LNCaP clone FGC (cell line): ENCODE measurements at regions not wholly inside any gene's neighbourhood (a gene's known extent, or its start where the extent isn't known, plus 50 kb on each side); places are given as distances from the start of the nearest gene placed in this dataset.

Source experiments
- DNase-seq: peaks from one replicate; pipeline ENCODE4 v3.0.0-alpha.2; 2011; ENCODE audit warnings: low read depth
- H3K4me3 ChIP-seq: 2 replicates; pipeline ENCODE4 v1.5.1; 2011; ENCODE audit warnings: mild to moderate bottlenecking, low read depth, low read length, control low read depth
- CTCF ChIP-seq: IDR thresholded peaks from 2 replicates; pipeline ENCODE4 v1.5.1; 2012; ENCODE audit warnings: mild to moderate bottlenecking; ENCODE audit not compliant: control insufficient read depth, insufficient read depth; ENCODE audit errors: extremely low read depth

GRCh38 chr2:239559417-239560261 lies 158.8 kb upstream of the HDAC4 start:
- DNase-seq = no peak
- TF ChIP-seq CTCF = no peak
- no peak overlapping the region for H3K4me3 ChIP-seq

GRCh38 chr2:239558661-239559060 lies 157.8 kb upstream of the HDAC4 start:
- TF ChIP-seq CTCF = no peak
- DNase-seq = no peak
- no peak overlapping the region for H3K4me3 ChIP-seq

GRCh38 chr2:239557516-239557915 lies 156.7 kb upstream of the HDAC4 start:
- TF ChIP-seq CTCF = no peak
- H3K4me3 ChIP-seq = no peak overlapping the region
- no peak for DNase-seq

DNA sequence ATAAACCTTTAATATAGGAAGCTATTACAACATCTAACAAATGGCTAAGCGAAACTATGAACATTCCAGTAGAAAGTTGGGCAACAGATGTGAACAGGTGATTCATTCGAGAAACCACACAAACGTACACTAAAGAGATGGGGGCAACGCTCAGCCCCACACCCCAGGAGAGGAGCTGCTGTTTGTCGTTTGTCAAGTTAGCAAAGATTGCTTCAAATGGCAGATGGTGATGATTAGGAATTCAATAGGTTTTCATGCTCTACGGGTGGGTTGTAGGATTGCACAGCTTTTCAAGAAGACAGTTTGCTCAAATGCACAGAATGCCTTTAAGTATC lies 154.7 kb upstream of the HDAC4 start:
- TF ChIP-seq CTCF = no peak
- H3K4me3 ChIP-seq = no peak overlapping the region
- DNase-seq = no peak

- H3K4me3 ChIP-seq = no peak overlapping the region
- DNase-seq = no peak
- no peak for TF ChIP-seq CTCF
Observed at GRCh38 chr2:239554766-239555570, 154.1 kb upstream of the HDAC4 start.

DNA sequence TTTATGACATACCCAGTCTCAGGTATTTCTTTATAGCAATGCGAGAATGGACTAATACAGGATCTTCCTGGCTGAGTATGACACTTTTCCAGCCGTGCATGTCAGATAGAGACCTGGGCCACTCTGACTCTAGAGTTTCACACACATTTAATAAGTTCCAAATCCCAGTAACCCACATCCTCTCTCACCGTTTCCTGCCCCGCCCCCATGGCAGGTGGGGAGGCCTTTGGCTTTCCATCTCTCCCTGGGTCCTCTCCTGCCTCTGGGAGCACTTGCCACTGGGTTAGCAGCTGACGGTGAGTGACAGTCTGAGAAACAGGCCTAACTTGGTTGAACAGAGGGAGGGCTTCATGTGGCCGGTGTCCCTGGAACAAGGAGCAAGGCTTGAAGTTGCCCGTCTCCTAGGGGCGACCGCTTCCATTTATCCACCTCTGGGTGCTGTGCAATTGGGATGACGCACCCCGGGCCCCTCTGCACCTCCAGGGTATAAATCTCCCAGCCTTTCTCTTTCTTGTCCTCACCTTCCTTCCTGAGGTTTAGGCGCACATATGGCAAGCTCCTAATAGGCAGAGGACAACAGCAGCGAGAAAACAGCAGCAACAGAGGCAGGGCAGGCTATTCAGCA lies 152.7 kb upstream of the HDAC4 start:
- no peak for TF ChIP-seq CTCF
- H3K4me3 ChIP-seq = no peak overlapping the region
- no peak for DNase-seq
